CD14-positive monocyte (primary cell): ENCODE measurements at regions not wholly inside any gene's neighbourhood (a gene's known extent, or its start where the extent isn't known, plus 50 kb on each side); places are given as distances from the start of the nearest gene placed in this dataset.

ENCODE experiments used
- DNase-seq, 3 donors: peaks; one replicate each; pipeline ENCODE4 v3.0.0-alpha.2; 2011 to 2022
- H2AFZ ChIP-seq: 2 replicates; pipeline ENCODE4 v1.6.0; 2012; ENCODE audit warnings: mild to moderate bottlenecking, low read depth, low read length, inconsistent platforms; ENCODE audit not compliant: insufficient read depth, poor library complexity, severe bottlenecking
- H3K27ac ChIP-seq, 2 donors: 1 replicate in 1 of 2; 2 replicates in 1 of 2; pipeline ENCODE4 v1.5.1; 2012 to 2013; ENCODE audit warnings: low read length in 2 of 2, control low read depth in 1 of 2, inconsistent platforms in 1 of 2, low read depth in 1 of 2, mild to moderate bottlenecking in 1 of 2
- H3K27me3 ChIP-seq, 2 donors: one replicate each; pipeline versions ENCODE4 v1.6.0 to v1.6.1; 2011 to 2013; ENCODE audit warnings: low read length in 2 of 2; ENCODE audit not compliant: control insufficient read depth in 2 of 2, insufficient read depth in 2 of 2
- H3K36me3 ChIP-seq, 2 donors: replicated peaks in 1 of 2; 1 replicate in 1 of 2; 2 replicates in 1 of 2; pipeline versions ENCODE4 v1.5.1 to v1.6.1; 2012 to 2013; ENCODE audit warnings: low read length in 2 of 2, control low read depth in 1 of 2, inconsistent platforms in 1 of 2, mild to moderate bottlenecking in 1 of 2; ENCODE audit not compliant: insufficient read depth in 2 of 2, control insufficient read depth in 1 of 2
- H3K4me1 ChIP-seq, 2 donors: 1 replicate in 1 of 2; 2 replicates in 1 of 2; pipeline versions ENCODE4 v1.5.1 to v1.6.1; 2012 to 2013; ENCODE audit warnings: low read length in 2 of 2, control low read depth in 1 of 2, inconsistent platforms in 1 of 2, mild to moderate bottlenecking in 1 of 2, moderate library complexity in 1 of 2; ENCODE audit not compliant: insufficient read depth in 2 of 2, control insufficient read depth in 1 of 2
- H3K4me2 ChIP-seq: replicated peaks from 2 replicates; pipeline ENCODE3; 2012; ENCODE audit warnings: low read length, moderate library complexity, mild to moderate bottlenecking; ENCODE audit not compliant: poor library complexity, severe bottlenecking; ENCODE audit errors: extremely low read depth
- H3K4me3 ChIP-seq, 3 experiments: fragments of 200-600 bp in 1 of 3; sonication (generic) in 1 of 3; replicated peaks in 1 of 3; 1 replicate in 2 of 3; 2 replicates in 1 of 3; pipeline ENCODE4 v1.5.1; 2011 to 2013; ENCODE audit warnings: low read length in 3 of 3, mild to moderate bottlenecking in 3 of 3, control low read depth in 2 of 3, low read depth in 2 of 3, inconsistent platforms in 1 of 3, moderate library complexity in 1 of 3
- H3K79me2 ChIP-seq: 2 replicates; pipeline ENCODE4 v1.6.0; 2012; ENCODE audit warnings: mild to moderate bottlenecking, control low read depth, inconsistent platforms, low read length, moderate library complexity; ENCODE audit not compliant: insufficient read depth
- H3K9ac ChIP-seq: 2 replicates; pipeline ENCODE4 v1.6.0; 2017; ENCODE audit warnings: low read length, mild to moderate bottlenecking; ENCODE audit not compliant: insufficient read depth, poor library complexity, severe bottlenecking
- H3K9me3 ChIP-seq, 2 donors: replicated peaks in 1 of 2; 1 replicate in 1 of 2; 2 replicates in 1 of 2; pipeline versions ENCODE4 v1.5.1 to v1.6.1; 2012 to 2013; ENCODE audit warnings: low read length in 2 of 2, control low read depth in 1 of 2; ENCODE audit not compliant: control insufficient read depth in 1 of 2, insufficient read depth in 1 of 2
- H4K20me1 ChIP-seq: 2 replicates; pipeline ENCODE4 v1.6.0; 2012; ENCODE audit warnings: mild to moderate bottlenecking, low read length, control low read depth, moderate library complexity; ENCODE audit not compliant: insufficient read depth
- H3K27ac Mint-ChIP-seq, 7 donors: one replicate each; pipeline ENCODE4 v1.8.0; 2020; ENCODE audit warnings: mild to moderate bottlenecking in 7 of 7, mixed read lengths in 7 of 7, moderate library complexity in 6 of 7, inconsistent platforms in 2 of 7
- H3K27me3 Mint-ChIP-seq, 3 donors: one replicate each; pipeline ENCODE4 v1.8.0; 2021 to 2022; ENCODE audit warnings: low read depth in 3 of 3, mild to moderate bottlenecking in 3 of 3, mixed read lengths in 3 of 3, moderate library complexity in 3 of 3, inconsistent platforms in 1 of 3
- H3K36me3 Mint-ChIP-seq, 2 donors: one replicate each; pipeline ENCODE4 v1.8.0; 2020; ENCODE audit warnings: mixed read lengths in 2 of 2, inconsistent platforms in 1 of 2, mild to moderate bottlenecking in 1 of 2
- H3K4me1 Mint-ChIP-seq: one replicate; pipeline ENCODE4 v1.8.0; 2020; ENCODE audit warnings: mild to moderate bottlenecking, mixed read lengths
- H3K4me3 Mint-ChIP-seq, 2 donors: one replicate each; pipeline ENCODE4 v1.8.0; 2020; ENCODE audit warnings: mild to moderate bottlenecking in 2 of 2, mixed read lengths in 2 of 2, moderate library complexity in 1 of 2
- H3K9me3 Mint-ChIP-seq, 7 donors: one replicate each; pipeline ENCODE4 v1.8.0; 2020 to 2022; ENCODE audit warnings: mixed read lengths in 7 of 7, mild to moderate bottlenecking in 6 of 7, moderate library complexity in 6 of 7, inconsistent platforms in 2 of 7
- WGBS: methylation state at CpG from one replicate; pipeline ENCODE4 v1.1.5; 2013; ENCODE audit warnings: missing lambda C conversion rate; ENCODE audit not compliant: insufficient coverage; 5-methylcytosine and 5-hydroxymethylcytosine counted together
- intact Hi-C, 2 donors: fragments of 100-400 bp; cut with micrococcal nuclease; formaldehyde crosslinking; loops; one replicate each; pipeline versions ENCODE4 v1.15.0 to v1.15.1; 2023
- TF ChIP-seq, protein P1 (sequence below): fragments of 200-600 bp; IDR thresholded peaks from one replicate; pipeline ENCODE4 v1.8.0; 2022; ENCODE audit warnings: antibody characterized with exemption, mild to moderate bottlenecking

DNA sequence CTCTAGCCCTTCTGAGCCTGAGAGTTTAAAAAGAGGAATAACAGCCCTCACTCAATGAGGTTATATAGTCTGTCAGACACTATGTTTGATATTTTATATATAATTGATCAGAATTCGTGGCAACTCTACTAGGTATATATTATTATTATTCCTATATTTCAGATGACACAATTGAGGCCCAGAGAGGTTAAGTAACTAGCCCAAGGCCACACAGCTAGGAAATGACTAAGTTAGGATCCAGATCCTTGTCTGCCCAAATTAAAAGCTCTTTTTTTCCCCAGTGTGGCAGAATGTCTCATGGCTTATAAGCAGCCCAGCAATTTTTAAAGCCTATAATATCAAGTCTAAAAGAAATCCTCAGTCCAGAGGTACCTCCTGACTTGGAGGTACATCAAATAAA lies 1119.9 kb upstream of the AUTS2 start:
- Mint-ChIP-seq H3K4me3 (no peak overlapping the region), H3K27ac (no peak overlapping the region), H3K27me3 (peaks cover 0 to 3% (median 2%) of the 10 kb centered on the region in 3 donors), H3K9me3 (peaks cover 1 to 25% (median 9%) of the 10 kb centered on the region in 7 donors), H3K36me3 (no peaks in the 10 kb centered on the region), H3K4me1 (no peaks in the 10 kb centered on the region)
- intact Hi-C loops = no loop called here
- no peak overlapping the region for H3K27ac ChIP-seq
- peaks cover 13 to 26% of the 10 kb centered on the region in 2 donors for H3K9me3 ChIP-seq
- H3K4me2 ChIP-seq = no peak overlapping the region
- H2AFZ ChIP-seq = no peak overlapping the region
- H3K4me3 ChIP-seq = no peak overlapping the region
- H3K4me1 ChIP-seq = no peaks in the 10 kb centered on the region
- WGBS = no CpG with 5 or more reads among the region's 1 CpG
- H3K79me2 ChIP-seq = no peaks in the 10 kb centered on the region
- H4K20me1 ChIP-seq = no peaks in the 10 kb centered on the region
- TF ChIP-seq, protein P1, sequence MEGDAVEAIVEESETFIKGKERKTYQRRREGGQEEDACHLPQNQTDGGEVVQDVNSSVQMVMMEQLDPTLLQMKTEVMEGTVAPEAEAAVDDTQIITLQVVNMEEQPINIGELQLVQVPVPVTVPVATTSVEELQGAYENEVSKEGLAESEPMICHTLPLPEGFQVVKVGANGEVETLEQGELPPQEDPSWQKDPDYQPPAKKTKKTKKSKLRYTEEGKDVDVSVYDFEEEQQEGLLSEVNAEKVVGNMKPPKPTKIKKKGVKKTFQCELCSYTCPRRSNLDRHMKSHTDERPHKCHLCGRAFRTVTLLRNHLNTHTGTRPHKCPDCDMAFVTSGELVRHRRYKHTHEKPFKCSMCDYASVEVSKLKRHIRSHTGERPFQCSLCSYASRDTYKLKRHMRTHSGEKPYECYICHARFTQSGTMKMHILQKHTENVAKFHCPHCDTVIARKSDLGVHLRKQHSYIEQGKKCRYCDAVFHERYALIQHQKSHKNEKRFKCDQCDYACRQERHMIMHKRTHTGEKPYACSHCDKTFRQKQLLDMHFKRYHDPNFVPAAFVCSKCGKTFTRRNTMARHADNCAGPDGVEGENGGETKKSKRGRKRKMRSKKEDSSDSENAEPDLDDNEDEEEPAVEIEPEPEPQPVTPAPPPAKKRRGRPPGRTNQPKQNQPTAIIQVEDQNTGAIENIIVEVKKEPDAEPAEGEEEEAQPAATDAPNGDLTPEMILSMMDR = no peak
- H3K27me3 ChIP-seq = no peaks in the 10 kb centered on the region
- no peak overlapping the region for H3K9ac ChIP-seq
- H3K36me3 ChIP-seq = no peaks in the 10 kb centered on the region
- DNase-seq = no peak

DNA sequence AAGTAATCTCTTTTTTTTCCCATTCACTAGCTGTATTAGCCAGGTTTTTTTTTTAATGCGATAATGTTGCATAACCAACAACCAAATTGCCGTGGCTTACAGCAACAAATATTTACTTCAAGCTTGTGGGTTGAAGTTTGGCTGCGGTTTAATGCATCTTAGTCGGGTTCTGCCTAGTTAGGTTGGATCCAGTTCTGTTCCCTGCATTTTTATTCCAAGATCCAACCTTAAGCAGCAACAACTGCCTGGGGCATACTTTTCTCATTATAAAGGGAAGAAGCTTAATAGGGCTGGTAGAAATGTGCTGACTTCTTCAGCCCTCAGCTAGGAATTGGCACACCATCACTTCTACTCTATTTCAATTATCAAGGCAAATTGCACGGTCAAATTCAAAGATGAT lies 1115.5 kb upstream of the AUTS2 start:
- no peaks in the 10 kb centered on the region for H3K79me2 ChIP-seq
- H3K4me3 Mint-ChIP-seq = no peak overlapping the region
- no peaks in the 10 kb centered on the region for H4K20me1 ChIP-seq
- no peaks in the 10 kb centered on the region for H3K4me1 ChIP-seq
- H3K27ac Mint-ChIP-seq = no peak overlapping the region
- H3K4me1 Mint-ChIP-seq = no peaks in the 10 kb centered on the region
- DNase-seq = no peak
- TF ChIP-seq, protein P1 = no peak
- no peaks in the 10 kb centered on the region for H3K36me3 Mint-ChIP-seq
- intact Hi-C loops = no loop called here
- peaks cover 4 to 29% (median 15%) of the 10 kb centered on the region in 7 donors for H3K9me3 Mint-ChIP-seq
- H3K27ac ChIP-seq = no peak overlapping the region
- no peak overlapping the region for H3K4me3 ChIP-seq
- H3K9ac ChIP-seq = no peak overlapping the region
- H3K36me3 ChIP-seq = no peaks in the 10 kb centered on the region
- peaks cover 31 to 42% of the 10 kb centered on the region in 2 donors for H3K9me3 ChIP-seq
- H3K27me3 ChIP-seq = no peaks in the 10 kb centered on the region
- peaks cover 0 to 1% (median 0%) of the 10 kb centered on the region in 3 donors for H3K27me3 Mint-ChIP-seq
- no peak overlapping the region for H2AFZ ChIP-seq
- H3K4me2 ChIP-seq = no peak overlapping the region
- WGBS = no CpG with 5 or more reads among the region's 5 CpGs
